WI38 (cell line): ENCODE measurements at regions not wholly inside any gene's neighbourhood (a gene's known extent, or its start where the extent isn't known, plus 50 kb on each side); places are given as distances from the start of the nearest gene placed in this dataset.

ENCODE experiments used
- H3K4me3 ChIP-seq: 2 replicates; pipeline ENCODE4 v1.5.1; 2011; ENCODE audit warnings: low read depth, mild to moderate bottlenecking, control low read depth, low read length
- TF ChIP-seq, protein P1 (sequence below): IDR thresholded peaks from 2 replicates; pipeline ENCODE4 v1.5.1; 2012; ENCODE audit warnings: low read depth, mild to moderate bottlenecking, control low read depth, low read length

- TF ChIP-seq, protein P1, sequence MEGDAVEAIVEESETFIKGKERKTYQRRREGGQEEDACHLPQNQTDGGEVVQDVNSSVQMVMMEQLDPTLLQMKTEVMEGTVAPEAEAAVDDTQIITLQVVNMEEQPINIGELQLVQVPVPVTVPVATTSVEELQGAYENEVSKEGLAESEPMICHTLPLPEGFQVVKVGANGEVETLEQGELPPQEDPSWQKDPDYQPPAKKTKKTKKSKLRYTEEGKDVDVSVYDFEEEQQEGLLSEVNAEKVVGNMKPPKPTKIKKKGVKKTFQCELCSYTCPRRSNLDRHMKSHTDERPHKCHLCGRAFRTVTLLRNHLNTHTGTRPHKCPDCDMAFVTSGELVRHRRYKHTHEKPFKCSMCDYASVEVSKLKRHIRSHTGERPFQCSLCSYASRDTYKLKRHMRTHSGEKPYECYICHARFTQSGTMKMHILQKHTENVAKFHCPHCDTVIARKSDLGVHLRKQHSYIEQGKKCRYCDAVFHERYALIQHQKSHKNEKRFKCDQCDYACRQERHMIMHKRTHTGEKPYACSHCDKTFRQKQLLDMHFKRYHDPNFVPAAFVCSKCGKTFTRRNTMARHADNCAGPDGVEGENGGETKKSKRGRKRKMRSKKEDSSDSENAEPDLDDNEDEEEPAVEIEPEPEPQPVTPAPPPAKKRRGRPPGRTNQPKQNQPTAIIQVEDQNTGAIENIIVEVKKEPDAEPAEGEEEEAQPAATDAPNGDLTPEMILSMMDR, result no peak
Observed at GRCh38 chr12:111154147-111154834, 214.6 kb downstream of the PHETA1 start.

GRCh38 chr12:111152561-111152960 lies 216.3 kb downstream of the PHETA1 start:
- H3K4me3 ChIP-seq, result no peak overlapping the region
- TF ChIP-seq, protein P1, result no peak

More at GRCh38 chr12:111154147-111154834, 214.6 kb downstream of the PHETA1 start:
- H3K4me3 ChIP-seq, result no peak overlapping the region

- TF ChIP-seq, protein P1, result no peak
- no peak overlapping the region for H3K4me3 ChIP-seq
Observed at GRCh38 chr12:111150921-111151840, 217.7 kb downstream of the PHETA1 start.

- no peak overlapping the region for H3K4me3 ChIP-seq
Observed at GRCh38 chr12:111150360-111150759, 218.5 kb downstream of the PHETA1 start.

GRCh38 chr12:111149299-111149698 lies 219.6 kb downstream of the PHETA1 start:
- TF ChIP-seq, protein P1, result no peak

More at GRCh38 chr12:111150360-111150759, 218.5 kb downstream of the PHETA1 start:
- TF ChIP-seq, protein P1, result no peak

DNA sequence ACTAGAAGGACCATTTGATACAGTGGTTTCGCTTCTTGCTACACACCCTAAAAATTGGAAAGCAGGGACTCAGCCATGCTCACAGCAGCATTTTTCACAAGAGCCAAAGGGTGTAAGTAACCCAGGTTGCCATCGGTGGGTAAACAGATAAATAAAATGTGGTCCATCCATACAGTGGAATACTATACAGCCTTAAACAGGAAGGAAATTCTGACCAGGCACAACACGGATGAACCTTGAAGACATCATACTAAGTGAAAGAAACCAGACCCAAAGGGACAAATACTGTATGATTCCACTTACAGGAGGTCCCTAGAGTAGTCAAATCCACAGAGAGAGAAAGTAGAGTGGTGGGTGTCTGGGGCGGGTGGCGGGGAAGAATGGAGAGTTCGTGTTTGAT lies 220.9 kb downstream of the PHETA1 start:
- TF ChIP-seq, protein P1, result no peak
- H3K4me3 ChIP-seq, result no peak overlapping the region

More at GRCh38 chr12:111149299-111149698, 219.6 kb downstream of the PHETA1 start:
- no peak overlapping the region for H3K4me3 ChIP-seq

DNA sequence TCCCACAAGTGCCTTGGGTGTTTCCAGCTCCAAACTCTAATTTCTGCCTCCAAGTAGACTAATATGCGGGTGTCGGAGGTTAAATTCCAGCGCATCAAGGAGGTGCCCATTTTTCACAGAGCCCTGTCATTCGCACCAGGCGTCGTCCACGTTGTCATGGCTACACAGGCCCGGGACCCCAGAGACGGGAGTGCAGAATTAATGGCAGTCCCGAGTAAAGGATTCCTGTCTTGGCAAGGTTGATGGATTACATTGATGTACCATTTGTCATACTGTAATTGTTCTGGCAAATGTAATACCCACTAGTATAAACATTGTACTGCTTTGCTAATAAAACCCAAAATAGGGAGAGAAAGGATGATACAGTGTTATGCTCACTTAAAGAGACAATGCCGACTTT lies 222.9 kb upstream of the MYL2 start:
- no peak overlapping the region for H3K4me3 ChIP-seq
- TF ChIP-seq, protein P1, result no peak
